ENCODE measurements at regions not wholly inside any gene's neighbourhood (a gene's known extent, or its start where the extent isn't known, plus 50 kb on each side); places are given as distances from the start of the nearest gene placed in this dataset.

GRCh38 chr2:6773694-6774044 is 92.0 kb downstream of the CMPK2 start:
- no peak for DNase-seq

GRCh38 chr2:6776125-6776524 is 89.6 kb downstream of the CMPK2 start:
- DNase-seq: no peak

- DNase-seq: no peak
Observed at GRCh38 chr2:6777626-6778025, 88.1 kb downstream of the CMPK2 start.

GRCh38 chr2:6780765-6781274 is 84.9 kb downstream of the CMPK2 start:
- peak; percentile 77 for DNase-seq

GRCh38 chr2:6782517-6783237 is 83.0 kb downstream of the CMPK2 start:
- DNase-seq: no peak

- DNase-seq: no peak
Observed at GRCh38 chr2:6783238-6783614, 82.5 kb downstream of the CMPK2 start.

- DNase-seq: no peak
Observed at GRCh38 chr2:6784291-6784690, 81.4 kb downstream of the CMPK2 start.

GRCh38 chr2:6785493-6785892 is 80.2 kb downstream of the CMPK2 start:
- DNase-seq: peak; percentile 18

- DNase-seq: no peak
Observed at GRCh38 chr2:6787376-6787775, 78.3 kb downstream of the CMPK2 start.

GRCh38 chr2:6788614-6789013 is 77.1 kb downstream of the CMPK2 start:
- DNase-seq: no peak

- no peak for DNase-seq
Observed at GRCh38 chr2:6789559-6790138, 76.1 kb downstream of the CMPK2 start.

- DNase-seq: no peak
Observed at GRCh38 chr2:6791682-6792081, 74.0 kb downstream of the CMPK2 start.

GRCh38 chr2:6792883-6793282 is 72.8 kb downstream of the CMPK2 start:
- no peak for DNase-seq

- DNase-seq: no peak
Observed at GRCh38 chr2:6793371-6793770, 72.3 kb downstream of the CMPK2 start.

GRCh38 chr2:6793913-6794312 is 71.8 kb downstream of the CMPK2 start:
- no peak for DNase-seq

- no peak for DNase-seq
Observed at GRCh38 chr2:6794448-6794847, 71.3 kb downstream of the CMPK2 start.
